ENCODE measurements at regions not wholly inside any gene's neighbourhood (a gene's known extent, or its start where the extent isn't known, plus 50 kb on each side); places are given as distances from the start of the nearest gene placed in this dataset.

- H3K9me3 ChIP-seq (ENCODE audit: control insufficient read depth in 1 of 2, low read length in 2 of 2): no peaks in the 10 kb centered on the region
- peaks cover 0 to 6% of the 10 kb centered on the region in 2 donors for H3K4me1 ChIP-seq (ENCODE audit: control insufficient read depth in 1 of 2, insufficient read depth in 2 of 2, low read length in 2 of 2)
Observed at GRCh38 chr20:39164642-39165041, 202.5 kb downstream of the DHX35 start.

GRCh38 chr20:39163993-39164392, 201.8 kb downstream of the DHX35 start:
- H3K9me3 ChIP-seq (ENCODE audit: control insufficient read depth in 1 of 2, low read length in 2 of 2): no peaks in the 10 kb centered on the region
- no peak overlapping the region for H3K9ac ChIP-seq (ENCODE audit: low read depth in 1 of 2, low read length in 2 of 2)
- no peak overlapping the region for H3K4me3 ChIP-seq (ENCODE audit: low read depth in 1 of 2, low read length in 2 of 2)
- H3K27me3 ChIP-seq (ENCODE audit: control insufficient read depth in 1 of 2, insufficient read depth in 2 of 2, low read length in 2 of 2): no peaks in the 10 kb centered on the region
- no peak overlapping the region for H3K27ac ChIP-seq (ENCODE audit: low read depth, low read length)
- peaks cover 0 to 6% of the 10 kb centered on the region in 2 donors for H3K4me1 ChIP-seq (ENCODE audit: control insufficient read depth in 1 of 2, insufficient read depth in 2 of 2, low read length in 2 of 2)
- no peaks in the 10 kb centered on the region for H3K36me3 ChIP-seq (ENCODE audit: control insufficient read depth in 1 of 2, insufficient read depth in 2 of 2, low read length in 2 of 2)

More at GRCh38 chr20:39164642-39165041, 202.5 kb downstream of the DHX35 start:
- no peaks in the 10 kb centered on the region for H3K36me3 ChIP-seq (ENCODE audit: control insufficient read depth in 1 of 2, insufficient read depth in 2 of 2, low read length in 2 of 2)
- no peaks in the 10 kb centered on the region for H3K27me3 ChIP-seq (ENCODE audit: control insufficient read depth in 1 of 2, insufficient read depth in 2 of 2, low read length in 2 of 2)
- no peak overlapping the region for H3K27ac ChIP-seq (ENCODE audit: low read depth, low read length)
- H3K9ac ChIP-seq (ENCODE audit: low read depth in 1 of 2, low read length in 2 of 2): no peak overlapping the region
- no peak overlapping the region for H3K4me3 ChIP-seq (ENCODE audit: low read depth in 1 of 2, low read length in 2 of 2)

- Histone ChIP-seq H3K4me3 (ENCODE audit: low read depth in 1 of 2, low read length in 2 of 2) (no peak overlapping the region), H3K27ac (ENCODE audit: low read depth, low read length) (no peak overlapping the region), H3K36me3 (ENCODE audit: control insufficient read depth in 1 of 2, insufficient read depth in 2 of 2, low read length in 2 of 2) (no peaks in the 10 kb centered on the region), H3K4me1 (ENCODE audit: control insufficient read depth in 1 of 2, insufficient read depth in 2 of 2, low read length in 2 of 2) (peaks cover 0 to 6% of the 10 kb centered on the region in 2 donors), H3K9me3 (ENCODE audit: control insufficient read depth in 1 of 2, low read length in 2 of 2) (no peaks in the 10 kb centered on the region), H3K9ac (ENCODE audit: low read depth in 1 of 2, low read length in 2 of 2) (no peak overlapping the region), H3K27me3 (ENCODE audit: control insufficient read depth in 1 of 2, insufficient read depth in 2 of 2, low read length in 2 of 2) (peaks cover 0 to 12% of the 10 kb centered on the region in 2 donors)
Observed at GRCh38 chr20:39161900-39162299, 199.8 kb downstream of the DHX35 start.

GRCh38 chr20:39155971-39156370, 193.8 kb downstream of the DHX35 start:
- no peak overlapping the region for H3K9ac ChIP-seq (ENCODE audit: low read depth in 1 of 2, low read length in 2 of 2)
- H3K36me3 ChIP-seq (ENCODE audit: control insufficient read depth in 1 of 2, insufficient read depth in 2 of 2, low read length in 2 of 2): no peaks in the 10 kb centered on the region
- no peak overlapping the region for H3K27ac ChIP-seq (ENCODE audit: low read depth, low read length)
- no peak overlapping the region for H3K4me3 ChIP-seq (ENCODE audit: low read depth in 1 of 2, low read length in 2 of 2)
- H3K27me3 ChIP-seq (ENCODE audit: control insufficient read depth in 1 of 2, insufficient read depth in 2 of 2, low read length in 2 of 2): peaks cover 0 to 16% of the 10 kb centered on the region in 2 donors
- H3K4me1 ChIP-seq (ENCODE audit: control insufficient read depth in 1 of 2, insufficient read depth in 2 of 2, low read length in 2 of 2): no peaks in the 10 kb centered on the region
- H3K9me3 ChIP-seq (ENCODE audit: control insufficient read depth in 1 of 2, low read length in 2 of 2): no peaks in the 10 kb centered on the region

GRCh38 chr20:39152742-39153141, 190.6 kb downstream of the DHX35 start:
- no peaks in the 10 kb centered on the region for H3K9me3 ChIP-seq (ENCODE audit: control insufficient read depth in 1 of 2, low read length in 2 of 2)
- no peak overlapping the region for H3K27ac ChIP-seq (ENCODE audit: low read depth, low read length)
- no peak overlapping the region for H3K9ac ChIP-seq (ENCODE audit: low read depth in 1 of 2, low read length in 2 of 2)
- peaks cover 0 to 13% of the 10 kb centered on the region in 2 donors for H3K27me3 ChIP-seq (ENCODE audit: control insufficient read depth in 1 of 2, insufficient read depth in 2 of 2, low read length in 2 of 2)
- H3K4me1 ChIP-seq (ENCODE audit: control insufficient read depth in 1 of 2, insufficient read depth in 2 of 2, low read length in 2 of 2): no peaks in the 10 kb centered on the region
- no peak overlapping the region for H3K4me3 ChIP-seq (ENCODE audit: low read depth in 1 of 2, low read length in 2 of 2)
- H3K36me3 ChIP-seq (ENCODE audit: control insufficient read depth in 1 of 2, insufficient read depth in 2 of 2, low read length in 2 of 2): no peaks in the 10 kb centered on the region

- no peaks in the 10 kb centered on the region for H3K9me3 ChIP-seq (ENCODE audit: control insufficient read depth in 1 of 2, low read length in 2 of 2)
- no peaks in the 10 kb centered on the region for H3K36me3 ChIP-seq (ENCODE audit: control insufficient read depth in 1 of 2, insufficient read depth in 2 of 2, low read length in 2 of 2)
- H3K4me3 ChIP-seq (ENCODE audit: low read depth in 1 of 2, low read length in 2 of 2): no peak overlapping the region
- H3K27me3 ChIP-seq (ENCODE audit: control insufficient read depth in 1 of 2, insufficient read depth in 2 of 2, low read length in 2 of 2): peaks cover 0 to 7% of the 10 kb centered on the region in 2 donors
- H3K9ac ChIP-seq (ENCODE audit: low read depth in 1 of 2, low read length in 2 of 2): no peak overlapping the region
- H3K27ac ChIP-seq (ENCODE audit: low read depth, low read length): no peak overlapping the region
- no peaks in the 10 kb centered on the region for H3K4me1 ChIP-seq (ENCODE audit: control insufficient read depth in 1 of 2, insufficient read depth in 2 of 2, low read length in 2 of 2)
Observed at GRCh38 chr20:39152126-39152525, 190.0 kb downstream of the DHX35 start.

GRCh38 chr20:39150501-39150900, 188.4 kb downstream of the DHX35 start:
- H3K27me3 ChIP-seq (ENCODE audit: control insufficient read depth in 1 of 2, insufficient read depth in 2 of 2, low read length in 2 of 2): peaks cover 0 to 4% of the 10 kb centered on the region in 2 donors
- H3K36me3 ChIP-seq (ENCODE audit: control insufficient read depth in 1 of 2, insufficient read depth in 2 of 2, low read length in 2 of 2): no peaks in the 10 kb centered on the region
- no peaks in the 10 kb centered on the region for H3K4me1 ChIP-seq (ENCODE audit: control insufficient read depth in 1 of 2, insufficient read depth in 2 of 2, low read length in 2 of 2)
- H3K9ac ChIP-seq (ENCODE audit: low read depth in 1 of 2, low read length in 2 of 2): no peak overlapping the region
- H3K9me3 ChIP-seq (ENCODE audit: control insufficient read depth in 1 of 2, low read length in 2 of 2): no peaks in the 10 kb centered on the region
- H3K27ac ChIP-seq (ENCODE audit: low read depth, low read length): no peak overlapping the region
- no peak overlapping the region for H3K4me3 ChIP-seq (ENCODE audit: low read depth in 1 of 2, low read length in 2 of 2)

GRCh38 chr20:39146394-39146793, 184.2 kb downstream of the DHX35 start:
- Histone ChIP-seq H3K4me3 (ENCODE audit: low read depth in 1 of 2, low read length in 2 of 2) (no peak overlapping the region), H3K27me3 (ENCODE audit: control insufficient read depth in 1 of 2, insufficient read depth in 2 of 2, low read length in 2 of 2) (no peaks in the 10 kb centered on the region), H3K4me1 (ENCODE audit: control insufficient read depth in 1 of 2, insufficient read depth in 2 of 2, low read length in 2 of 2) (no peaks in the 10 kb centered on the region)

GRCh38 chr20:39145921-39146320, 183.8 kb downstream of the DHX35 start:
- H3K4me1 ChIP-seq (ENCODE audit: control insufficient read depth in 1 of 2, insufficient read depth in 2 of 2, low read length in 2 of 2): no peaks in the 10 kb centered on the region
- no peak overlapping the region for H3K9ac ChIP-seq (ENCODE audit: low read depth in 1 of 2, low read length in 2 of 2)
- no peak overlapping the region for H3K4me3 ChIP-seq (ENCODE audit: low read depth in 1 of 2, low read length in 2 of 2)
- no peaks in the 10 kb centered on the region for H3K9me3 ChIP-seq (ENCODE audit: control insufficient read depth in 1 of 2, low read length in 2 of 2)
- H3K27ac ChIP-seq (ENCODE audit: low read depth, low read length): no peak overlapping the region
- H3K27me3 ChIP-seq (ENCODE audit: control insufficient read depth in 1 of 2, insufficient read depth in 2 of 2, low read length in 2 of 2): no peaks in the 10 kb centered on the region
- H3K36me3 ChIP-seq (ENCODE audit: control insufficient read depth in 1 of 2, insufficient read depth in 2 of 2, low read length in 2 of 2): no peaks in the 10 kb centered on the region

More at GRCh38 chr20:39146394-39146793, 184.2 kb downstream of the DHX35 start:
- H3K9ac ChIP-seq (ENCODE audit: low read depth in 1 of 2, low read length in 2 of 2): no peak overlapping the region
- no peaks in the 10 kb centered on the region for H3K9me3 ChIP-seq (ENCODE audit: control insufficient read depth in 1 of 2, low read length in 2 of 2)
- H3K36me3 ChIP-seq (ENCODE audit: control insufficient read depth in 1 of 2, insufficient read depth in 2 of 2, low read length in 2 of 2): no peaks in the 10 kb centered on the region
- H3K27ac ChIP-seq (ENCODE audit: low read depth, low read length): no peak overlapping the region

- Histone ChIP-seq H3K36me3 (ENCODE audit: control insufficient read depth in 1 of 2, insufficient read depth in 2 of 2, low read length in 2 of 2) (no peaks in the 10 kb centered on the region), H3K27me3 (ENCODE audit: control insufficient read depth in 1 of 2, insufficient read depth in 2 of 2, low read length in 2 of 2) (peaks cover 0 to 2% of the 10 kb centered on the region in 2 donors), H3K27ac (ENCODE audit: low read depth, low read length) (no peak overlapping the region), H3K4me1 (ENCODE audit: control insufficient read depth in 1 of 2, insufficient read depth in 2 of 2, low read length in 2 of 2) (no peaks in the 10 kb centered on the region), H3K9me3 (ENCODE audit: control insufficient read depth in 1 of 2, low read length in 2 of 2) (no peaks in the 10 kb centered on the region), H3K9ac (ENCODE audit: low read depth in 1 of 2, low read length in 2 of 2) (no peak overlapping the region), H3K4me3 (ENCODE audit: low read depth in 1 of 2, low read length in 2 of 2) (no peak overlapping the region)
Observed at GRCh38 chr20:39144757-39145156, 182.6 kb downstream of the DHX35 start.

Data from duodenal mucosa (tissue), 2 donors.